GM10266 (cell line): ENCODE measurements at regions not wholly inside any gene's neighbourhood (a gene's known extent, or its start where the extent isn't known, plus 50 kb on each side); places are given as distances from the start of the nearest gene placed in this dataset.

ENCODE experiments used
- DNase-seq: peaks from one replicate; pipeline ENCODE4 v3.0.0; 2012; ENCODE audit errors: extremely low spot score
- TF ChIP-seq, protein P1 (sequence below): IDR thresholded peaks from 2 replicates; pipeline ENCODE4 v1.5.1; 2012; ENCODE audit warnings: mild to moderate bottlenecking, low read depth; ENCODE audit not compliant: control insufficient read depth, insufficient read depth; ENCODE audit errors: missing control alignments

GRCh38 chr10:78260141-78260540, 226.5 kb downstream of the RPS24 start:
- TF ChIP-seq, protein P1, sequence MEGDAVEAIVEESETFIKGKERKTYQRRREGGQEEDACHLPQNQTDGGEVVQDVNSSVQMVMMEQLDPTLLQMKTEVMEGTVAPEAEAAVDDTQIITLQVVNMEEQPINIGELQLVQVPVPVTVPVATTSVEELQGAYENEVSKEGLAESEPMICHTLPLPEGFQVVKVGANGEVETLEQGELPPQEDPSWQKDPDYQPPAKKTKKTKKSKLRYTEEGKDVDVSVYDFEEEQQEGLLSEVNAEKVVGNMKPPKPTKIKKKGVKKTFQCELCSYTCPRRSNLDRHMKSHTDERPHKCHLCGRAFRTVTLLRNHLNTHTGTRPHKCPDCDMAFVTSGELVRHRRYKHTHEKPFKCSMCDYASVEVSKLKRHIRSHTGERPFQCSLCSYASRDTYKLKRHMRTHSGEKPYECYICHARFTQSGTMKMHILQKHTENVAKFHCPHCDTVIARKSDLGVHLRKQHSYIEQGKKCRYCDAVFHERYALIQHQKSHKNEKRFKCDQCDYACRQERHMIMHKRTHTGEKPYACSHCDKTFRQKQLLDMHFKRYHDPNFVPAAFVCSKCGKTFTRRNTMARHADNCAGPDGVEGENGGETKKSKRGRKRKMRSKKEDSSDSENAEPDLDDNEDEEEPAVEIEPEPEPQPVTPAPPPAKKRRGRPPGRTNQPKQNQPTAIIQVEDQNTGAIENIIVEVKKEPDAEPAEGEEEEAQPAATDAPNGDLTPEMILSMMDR, result no peak
- DNase-seq, result no peak

DNA sequence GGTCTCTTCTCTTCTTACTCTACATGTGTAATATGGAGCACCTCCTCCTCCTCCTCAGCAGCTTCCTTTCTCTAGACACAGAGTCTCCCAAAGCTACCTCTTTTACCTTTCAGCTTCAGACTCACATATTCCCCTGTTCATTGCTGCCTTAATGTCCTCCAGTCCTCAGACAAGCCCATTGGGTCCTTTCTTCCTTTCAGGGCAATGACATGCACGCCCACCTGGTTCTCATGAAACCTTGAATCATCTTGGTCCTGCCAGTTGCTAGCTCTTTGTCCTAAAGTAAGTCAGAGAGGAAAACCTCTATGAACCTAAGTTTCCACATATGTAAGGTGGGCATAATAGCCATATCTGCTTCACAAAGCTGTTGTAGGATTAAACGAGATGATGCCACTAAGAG, 227.0 kb downstream of the RPS24 start:
- DNase-seq, result no peak
- TF ChIP-seq, protein P1, result no peak

GRCh38 chr10:78261291-78261690, 227.6 kb downstream of the RPS24 start:
- no peak for DNase-seq

GRCh38 chr10:78262860-78263259, 229.2 kb downstream of the RPS24 start:
- TF ChIP-seq, protein P1, result no peak
- no peak for DNase-seq

More at GRCh38 chr10:78261291-78261690, 227.6 kb downstream of the RPS24 start:
- TF ChIP-seq, protein P1, result no peak

DNA sequence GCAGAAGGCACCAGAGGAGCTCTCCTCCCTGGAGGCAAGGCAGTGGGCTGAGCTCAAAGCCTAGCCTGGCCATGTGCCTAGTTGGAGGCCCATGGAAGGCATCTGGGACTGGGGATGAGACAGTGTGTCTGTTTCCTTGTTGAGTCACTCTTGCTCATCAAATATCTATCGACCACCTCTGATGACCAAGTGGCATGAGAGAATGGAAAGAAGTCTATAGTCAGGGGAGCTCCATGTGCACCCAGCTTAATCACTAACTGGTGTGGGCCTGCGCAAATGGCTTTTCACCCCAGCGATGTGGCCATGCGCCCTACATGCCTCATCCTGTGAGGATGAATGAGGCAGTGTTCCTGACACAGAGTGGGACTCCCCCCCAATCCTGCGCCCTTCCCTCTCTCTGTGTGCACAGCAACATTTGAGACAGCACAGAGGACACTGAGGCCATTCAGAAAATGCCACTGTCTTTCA, 229.9 kb downstream of the RPS24 start:
- TF ChIP-seq, protein P1, result no peak
- no peak for DNase-seq

- TF ChIP-seq, protein P1, result no peak
- DNase-seq, result no peak
Measured at GRCh38 chr10:78264361-78264760, 230.7 kb downstream of the RPS24 start.

DNA sequence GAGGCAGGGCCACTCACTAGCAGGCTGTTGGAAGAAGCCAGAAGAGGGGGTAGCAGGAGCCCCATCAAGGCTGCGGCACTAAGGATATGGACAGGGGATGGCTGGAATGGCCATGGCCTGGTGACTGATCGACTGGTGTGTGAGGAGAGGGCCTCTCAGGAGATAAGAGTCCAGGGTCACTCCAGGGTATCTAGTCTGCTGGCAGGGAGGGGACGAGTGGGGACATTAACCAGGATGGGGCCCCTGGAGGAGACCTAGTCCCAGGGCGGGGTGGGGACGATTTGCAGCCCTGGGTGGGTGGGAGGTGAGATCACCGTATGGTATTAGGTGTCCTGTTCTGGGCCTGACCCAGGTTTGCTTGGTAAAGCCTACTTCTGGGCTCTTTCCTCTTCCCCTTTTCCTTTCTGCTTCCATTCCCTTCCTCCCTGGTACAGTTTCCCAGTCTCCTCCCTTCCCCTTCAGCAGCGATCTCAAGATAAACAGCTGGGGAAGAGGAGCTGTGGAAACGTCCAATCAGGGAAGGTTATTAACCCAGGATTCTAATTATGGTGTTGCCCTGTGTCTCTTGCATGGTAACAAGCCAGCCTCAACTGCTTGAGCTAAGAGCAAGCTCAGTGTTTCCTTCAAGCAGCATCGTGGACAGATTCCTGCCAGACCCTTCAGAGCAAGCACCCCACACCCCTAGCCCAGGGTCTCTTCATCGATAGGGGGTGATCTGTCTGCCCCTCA, 233.2 kb downstream of the RPS24 start:
- TF ChIP-seq, protein P1, result no peak
- no peak for DNase-seq
